HFFc6 (cell line): ENCODE measurements at regions not wholly inside any gene's neighbourhood (a gene's known extent, or its start where the extent isn't known, plus 50 kb on each side); places are given as distances from the start of the nearest gene placed in this dataset.

Experiments used
- DNase-seq: peaks from one replicate; pipeline ENCODE4 v3.0.0-alpha.2; 2018
- H3K27ac Mint-ChIP-seq: 2 replicates; pipeline ENCODE4 v1.8.0; 2020; ENCODE audit warnings: mild to moderate bottlenecking, mixed read lengths
- H3K27me3 Mint-ChIP-seq: 2 replicates; pipeline ENCODE4 v1.8.0; 2021; ENCODE audit warnings: mild to moderate bottlenecking, moderate library complexity, mixed read lengths; ENCODE audit not compliant: insufficient read depth
- H3K36me3 Mint-ChIP-seq: 2 replicates; pipeline ENCODE4 v1.8.0; 2021; ENCODE audit warnings: low read depth, mixed read lengths
- H3K4me1 Mint-ChIP-seq: 2 replicates; pipeline ENCODE4 v1.8.0; 2020; ENCODE audit warnings: low read depth, mixed read lengths
- H3K4me3 Mint-ChIP-seq: 2 replicates; pipeline ENCODE4 v1.8.0; 2020; ENCODE audit warnings: mild to moderate bottlenecking, moderate library complexity, mixed read lengths
- H3K9me3 Mint-ChIP-seq: 2 replicates; pipeline ENCODE4 v1.8.0; 2020; ENCODE audit warnings: mild to moderate bottlenecking, mixed read lengths
- CTCF ChIP-seq: fragments of 200-600 bp; sonication (generic); IDR thresholded peaks from 2 replicates; pipeline ENCODE4 v1.5.0; 2021; ENCODE audit warnings: antibody characterized with exemption, mild to moderate bottlenecking

GRCh38 chr14:100471441-100472093 is 115.7 kb downstream of the BEGAIN start:
- Mint-ChIP-seq H3K27ac (no peak overlapping the region), H3K9me3 (no peaks in the 10 kb centered on the region)

GRCh38 chr14:100472094-100472455 is 115.1 kb downstream of the BEGAIN start:
- Mint-ChIP-seq H3K27ac (no peak overlapping the region), H3K36me3 (peaks cover 13% of the 10 kb centered on the region), H3K4me3 (no peak overlapping the region), H3K9me3 (no peaks in the 10 kb centered on the region), H3K27me3 (peaks cover 2% of the 10 kb centered on the region; the same call in 1 of the 2 replicates), H3K4me1 (peaks cover 26% of the 10 kb centered on the region)
- no peak for DNase-seq
- TF ChIP-seq CTCF = no peak

More at GRCh38 chr14:100471441-100472093, 115.7 kb downstream of the BEGAIN start:
- Mint-ChIP-seq H3K4me3 (no peak overlapping the region), H3K36me3 (peaks cover 13% of the 10 kb centered on the region), H3K4me1 (peaks cover 21% of the 10 kb centered on the region), H3K27me3 (no peaks in the 10 kb centered on the region)
- TF ChIP-seq CTCF = no peak
- no peak for DNase-seq

GRCh38 chr14:100472491-100472890 is 114.7 kb downstream of the BEGAIN start:
- DNase-seq = no peak
- TF ChIP-seq CTCF = no peak
- H3K4me1 Mint-ChIP-seq = peaks cover 30% of the 10 kb centered on the region
- H3K4me3 Mint-ChIP-seq = no peak overlapping the region
- H3K9me3 Mint-ChIP-seq = no peaks in the 10 kb centered on the region
- no peak overlapping the region for H3K27ac Mint-ChIP-seq
- H3K27me3 Mint-ChIP-seq = peaks cover 2% of the 10 kb centered on the region; the same call in 1 of the 2 replicates
- peaks cover 13% of the 10 kb centered on the region for H3K36me3 Mint-ChIP-seq

- Mint-ChIP-seq H3K4me1 (peaks cover 31% of the 10 kb centered on the region), H3K4me3 (no peak overlapping the region)
These were observed 114.0 kb downstream of the BEGAIN start for GRCh38 chr14:100473249-100473648.

GRCh38 chr14:100474196-100474595 is 113.0 kb downstream of the BEGAIN start:
- no peaks in the 10 kb centered on the region for H3K9me3 Mint-ChIP-seq
- H3K27me3 Mint-ChIP-seq = peaks cover 2% of the 10 kb centered on the region; the same call in 1 of the 2 replicates
- H3K27ac Mint-ChIP-seq = no peak overlapping the region
- no peak overlapping the region for H3K4me3 Mint-ChIP-seq
- DNase-seq = no peak
- H3K4me1 Mint-ChIP-seq = peaks cover 31% of the 10 kb centered on the region
- H3K36me3 Mint-ChIP-seq = peaks cover 13% of the 10 kb centered on the region
- TF ChIP-seq CTCF = no peak

More at GRCh38 chr14:100473249-100473648, 114.0 kb downstream of the BEGAIN start:
- H3K36me3 Mint-ChIP-seq = peaks cover 13% of the 10 kb centered on the region
- peaks cover 2% of the 10 kb centered on the region; the same call in 1 of the 2 replicates for H3K27me3 Mint-ChIP-seq
- no peak for DNase-seq
- no peaks in the 10 kb centered on the region for H3K9me3 Mint-ChIP-seq
- H3K27ac Mint-ChIP-seq = no peak overlapping the region
- no peak for TF ChIP-seq CTCF
